RWPE2 (cell line): ENCODE measurements at regions not wholly inside any gene's neighbourhood (a gene's known extent, or its start where the extent isn't known, plus 50 kb on each side); places are given as distances from the start of the nearest gene placed in this dataset.

ENCODE experiments used
- ATAC-seq: fragments of 200-7000 bp; cut with Tn5 transposase; 3 replicates; pipeline ENCODE4 v1.9.1; 2021; ENCODE audit warnings: low read depth
- DNase-seq: peaks from one replicate; pipeline ENCODE4 v3.0.0-alpha.2; 2020; ENCODE audit warnings: low spot score
- H3K27ac ChIP-seq: fragments of 450-650 bp; 2 replicates; pipeline ENCODE4 v1.5.1; 2017; ENCODE audit warnings: mild to moderate bottlenecking; ENCODE audit not compliant: poor library complexity, severe bottlenecking
- H3K27me3 ChIP-seq: fragments of 250-450 bp; sonication (Bioruptor Pico); 2 replicates; pipeline ENCODE4 v1.5.1; 2021; ENCODE audit warnings: mild to moderate bottlenecking, moderate library complexity; ENCODE audit not compliant: insufficient read depth, poor library complexity, severe bottlenecking
- H3K36me3 ChIP-seq: fragments of 250-450 bp; sonication (Bioruptor Pico); 2 replicates; pipeline ENCODE4 v1.5.1; 2020; ENCODE audit warnings: low read depth, mild to moderate bottlenecking, moderate library complexity
- H3K4me1 ChIP-seq: fragments of 250-450 bp; sonication (Bioruptor Pico); 2 replicates; pipeline ENCODE4 v1.5.1; 2021; ENCODE audit warnings: mild to moderate bottlenecking, moderate library complexity; ENCODE audit not compliant: insufficient read depth, poor library complexity, severe bottlenecking
- H3K4me3 ChIP-seq: fragments of 250-450 bp; sonication (Bioruptor Pico); 2 replicates; pipeline ENCODE4 v1.5.1; 2021; ENCODE audit warnings: mild to moderate bottlenecking, moderate library complexity; ENCODE audit not compliant: severe bottlenecking
- H3K9me3 ChIP-seq: fragments of 250-450 bp; sonication (Bioruptor Pico); 2 replicates; pipeline ENCODE4 v1.5.1; 2021; ENCODE audit warnings: mild to moderate bottlenecking, moderate library complexity; ENCODE audit not compliant: severe bottlenecking
- TF ChIP-seq, protein P1 (sequence below): fragments of 450-650 bp; IDR thresholded peaks from one replicate; pipeline ENCODE4 v1.5.1; 2017; ENCODE audit warnings: mild to moderate bottlenecking, moderate library complexity; ENCODE audit not compliant: poor library complexity, severe bottlenecking

GRCh38 chr13:80195649-80196048 is 145.3 kb downstream of the SPRY2 start:
- Histone ChIP-seq H3K27me3 (no peaks in the 10 kb centered on the region), H3K36me3 (no peaks in the 10 kb centered on the region), H3K27ac (no peak overlapping the region), H3K4me1 (no peaks in the 10 kb centered on the region), H3K4me3 (no peak overlapping the region), H3K9me3 (no peaks in the 10 kb centered on the region)
- DNase-seq = no peak
- ATAC-seq = no peak
- TF ChIP-seq, protein P1, sequence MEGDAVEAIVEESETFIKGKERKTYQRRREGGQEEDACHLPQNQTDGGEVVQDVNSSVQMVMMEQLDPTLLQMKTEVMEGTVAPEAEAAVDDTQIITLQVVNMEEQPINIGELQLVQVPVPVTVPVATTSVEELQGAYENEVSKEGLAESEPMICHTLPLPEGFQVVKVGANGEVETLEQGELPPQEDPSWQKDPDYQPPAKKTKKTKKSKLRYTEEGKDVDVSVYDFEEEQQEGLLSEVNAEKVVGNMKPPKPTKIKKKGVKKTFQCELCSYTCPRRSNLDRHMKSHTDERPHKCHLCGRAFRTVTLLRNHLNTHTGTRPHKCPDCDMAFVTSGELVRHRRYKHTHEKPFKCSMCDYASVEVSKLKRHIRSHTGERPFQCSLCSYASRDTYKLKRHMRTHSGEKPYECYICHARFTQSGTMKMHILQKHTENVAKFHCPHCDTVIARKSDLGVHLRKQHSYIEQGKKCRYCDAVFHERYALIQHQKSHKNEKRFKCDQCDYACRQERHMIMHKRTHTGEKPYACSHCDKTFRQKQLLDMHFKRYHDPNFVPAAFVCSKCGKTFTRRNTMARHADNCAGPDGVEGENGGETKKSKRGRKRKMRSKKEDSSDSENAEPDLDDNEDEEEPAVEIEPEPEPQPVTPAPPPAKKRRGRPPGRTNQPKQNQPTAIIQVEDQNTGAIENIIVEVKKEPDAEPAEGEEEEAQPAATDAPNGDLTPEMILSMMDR = no peak

DNA sequence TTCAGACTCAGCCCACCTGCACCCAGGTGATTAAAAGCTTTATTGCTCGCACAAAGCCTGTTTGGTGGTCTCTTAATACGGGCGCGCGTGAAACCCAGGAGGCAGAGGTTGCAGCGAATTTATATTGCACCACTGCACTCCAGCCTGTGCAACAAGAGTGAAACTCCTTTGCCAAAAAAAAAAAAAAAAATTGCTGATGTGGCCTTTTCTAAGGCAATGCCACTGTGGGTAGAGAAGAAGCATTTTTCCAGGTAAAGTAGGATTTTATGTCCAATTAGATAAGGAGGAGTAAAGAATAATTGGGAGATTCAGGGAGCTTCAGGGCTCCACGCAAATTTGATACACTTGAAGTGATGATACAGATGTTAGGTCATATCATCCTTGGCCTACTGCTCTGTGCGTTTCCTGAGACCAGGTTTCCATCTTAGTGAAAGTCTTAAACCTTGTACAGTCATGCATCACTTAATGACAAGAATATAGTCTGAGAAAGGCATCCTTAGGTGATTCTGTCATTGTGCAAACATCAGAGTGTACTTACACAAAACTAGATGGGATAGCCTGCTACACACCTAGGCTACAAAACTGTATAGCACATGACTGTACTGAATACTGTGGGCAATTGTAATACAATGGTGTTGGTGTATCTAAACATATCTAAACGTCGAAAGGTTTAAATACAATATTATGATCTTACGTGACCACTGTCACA is 150.9 kb downstream of the SPRY2 start:
- no peak for ATAC-seq
- no peaks in the 10 kb centered on the region for H3K4me1 ChIP-seq
- no peak overlapping the region for H3K27ac ChIP-seq
- no peaks in the 10 kb centered on the region for H3K36me3 ChIP-seq
- TF ChIP-seq, protein P1 = no peak
- no peaks in the 10 kb centered on the region for H3K27me3 ChIP-seq
- no peaks in the 10 kb centered on the region for H3K9me3 ChIP-seq
- DNase-seq = no peak
- no peak overlapping the region for H3K4me3 ChIP-seq

GRCh38 chr13:80180740-80181355 is 160.1 kb downstream of the SPRY2 start:
- no peak for ATAC-seq
- no peaks in the 10 kb centered on the region for H3K4me1 ChIP-seq
- no peak overlapping the region for H3K4me3 ChIP-seq
- H3K9me3 ChIP-seq = no peaks in the 10 kb centered on the region
- H3K36me3 ChIP-seq = no peaks in the 10 kb centered on the region
- DNase-seq = no peak
- H3K27me3 ChIP-seq = no peaks in the 10 kb centered on the region
- TF ChIP-seq, protein P1 = no peak
- no peak overlapping the region for H3K27ac ChIP-seq

- ATAC-seq = peak; percentile 49; the same call in 1 of the 3 replicates
- Histone ChIP-seq H3K27me3 (no peaks in the 10 kb centered on the region), H3K27ac (no peak overlapping the region), H3K4me3 (no peak overlapping the region), H3K36me3 (no peaks in the 10 kb centered on the region), H3K4me1 (no peaks in the 10 kb centered on the region), H3K9me3 (no peaks in the 10 kb centered on the region)
- DNase-seq = no peak
- TF ChIP-seq, protein P1 = no peak
Measured at GRCh38 chr13:80177327-80177726, 163.6 kb downstream of the SPRY2 start.

DNA sequence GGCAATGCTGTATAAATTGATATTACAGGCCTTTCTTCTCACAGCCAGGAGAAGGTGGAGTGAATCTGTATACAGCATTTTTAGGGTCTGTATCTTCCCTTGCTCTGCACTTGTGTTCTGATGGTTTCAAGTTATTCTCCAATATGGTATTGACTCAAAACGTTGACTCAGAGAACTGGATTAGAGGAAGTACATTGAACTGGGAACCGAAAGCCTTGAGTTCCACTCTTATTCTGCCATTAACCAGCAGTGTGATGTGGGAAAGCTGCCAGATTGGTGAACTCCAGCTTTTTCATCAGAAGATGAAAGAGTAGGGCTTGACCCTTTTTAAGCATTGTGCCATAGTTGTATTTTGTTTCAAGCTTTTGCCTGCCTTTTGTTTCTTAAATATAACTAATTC is 167.7 kb downstream of the SPRY2 start:
- Histone ChIP-seq H3K27me3 (no peaks in the 10 kb centered on the region), H3K4me3 (no peak overlapping the region), H3K9me3 (no peaks in the 10 kb centered on the region), H3K4me1 (no peaks in the 10 kb centered on the region), H3K27ac (no peak overlapping the region), H3K36me3 (no peaks in the 10 kb centered on the region)
- no peak for DNase-seq
- TF ChIP-seq, protein P1 = no peak
- ATAC-seq = no peak
